ENCODE measurements at regions not wholly inside any gene's neighbourhood (a gene's known extent, or its start where the extent isn't known, plus 50 kb on each side); places are given as distances from the start of the nearest gene placed in this dataset.

DNA sequence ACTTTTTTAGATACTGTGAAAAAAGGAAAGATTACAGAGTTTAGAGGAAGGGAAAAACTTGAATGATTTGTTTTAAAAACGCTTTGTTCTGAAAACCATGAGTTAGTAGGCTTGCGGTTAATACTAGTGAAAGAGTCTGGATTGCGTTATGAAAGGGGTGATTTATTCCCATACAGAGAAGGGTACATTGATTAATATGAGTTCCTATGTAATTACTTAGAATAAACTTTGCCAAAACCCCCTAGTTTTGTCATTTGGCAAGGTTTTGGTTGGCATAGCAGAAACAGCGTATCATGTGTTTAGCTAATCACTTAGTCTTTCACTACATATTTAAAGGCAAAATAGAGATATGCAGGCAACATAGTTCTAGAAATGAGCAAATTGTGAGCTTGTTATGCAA lies 91.2 kb upstream of the POT1 start:
- no peaks in the 10 kb centered on the region for H3K9me3 ChIP-seq (ENCODE audit: control insufficient read depth in 3 of 3, low read length in 3 of 3)

DNA sequence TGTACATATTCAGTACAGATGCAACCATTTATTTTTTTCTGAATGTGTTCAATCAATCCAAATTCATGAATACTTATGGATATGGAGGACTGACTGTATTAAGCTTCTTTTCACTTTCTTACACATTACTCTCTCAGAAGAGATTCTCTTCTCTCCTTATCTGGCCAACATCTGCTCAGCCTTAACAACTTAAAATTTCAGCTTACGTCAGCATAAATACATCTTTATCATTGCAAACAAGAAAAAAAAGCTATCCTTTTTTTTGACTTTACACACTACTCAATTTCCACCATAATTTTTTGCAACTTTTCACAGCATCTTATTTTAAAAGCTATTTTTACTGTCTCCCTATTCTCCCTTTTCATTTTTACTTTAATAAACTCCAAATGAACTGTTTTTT lies 80.9 kb upstream of the POT1 start:
- no peaks in the 10 kb centered on the region for H3K27me3 ChIP-seq (ENCODE audit: control insufficient read depth in 3 of 3, insufficient read depth in 3 of 3, low read length in 3 of 3)
- H3K27ac ChIP-seq (ENCODE audit: low read depth, low read length): no peak overlapping the region
- H3K36me3 ChIP-seq (ENCODE audit: control insufficient read depth in 3 of 3, insufficient read depth in 3 of 3, low read length in 3 of 3): no peaks in the 10 kb centered on the region
- H3K9ac ChIP-seq (ENCODE audit: low read depth in 1 of 3, low read length in 3 of 3): no peak overlapping the region
- H3K4me1 ChIP-seq (ENCODE audit: control insufficient read depth in 3 of 3, insufficient read depth in 3 of 3, low read length in 3 of 3): no peaks in the 10 kb centered on the region
- H3K9me3 ChIP-seq (ENCODE audit: control insufficient read depth in 3 of 3, low read length in 3 of 3): no peaks in the 10 kb centered on the region
- no peak overlapping the region for H3K4me3 ChIP-seq (ENCODE audit: low read length in 3 of 3)

More for the DNA sequence above, 91.2 kb upstream of the POT1 start:
- no peaks in the 10 kb centered on the region for H3K36me3 ChIP-seq (ENCODE audit: control insufficient read depth in 3 of 3, insufficient read depth in 3 of 3, low read length in 3 of 3)
- H3K4me1 ChIP-seq (ENCODE audit: control insufficient read depth in 3 of 3, insufficient read depth in 3 of 3, low read length in 3 of 3): no peaks in the 10 kb centered on the region
- H3K4me3 ChIP-seq (ENCODE audit: low read length in 3 of 3): no peak overlapping the region
- no peak overlapping the region for H3K9ac ChIP-seq (ENCODE audit: low read depth in 1 of 3, low read length in 3 of 3)
- no peak overlapping the region for H3K27ac ChIP-seq (ENCODE audit: low read depth, low read length)
- no peaks in the 10 kb centered on the region for H3K27me3 ChIP-seq (ENCODE audit: control insufficient read depth in 3 of 3, insufficient read depth in 3 of 3, low read length in 3 of 3)

GRCh38 chr7:124996778-124997177 lies 67.2 kb upstream of the POT1 start:
- Histone ChIP-seq H3K27ac (ENCODE audit: low read depth, low read length) (no peak overlapping the region), H3K4me1 (ENCODE audit: control insufficient read depth in 3 of 3, insufficient read depth in 3 of 3, low read length in 3 of 3) (no peaks in the 10 kb centered on the region), H3K27me3 (ENCODE audit: control insufficient read depth in 3 of 3, insufficient read depth in 3 of 3, low read length in 3 of 3) (no peaks in the 10 kb centered on the region), H3K36me3 (ENCODE audit: control insufficient read depth in 3 of 3, insufficient read depth in 3 of 3, low read length in 3 of 3) (no peaks in the 10 kb centered on the region), H3K4me3 (ENCODE audit: low read length in 3 of 3) (no peak overlapping the region), H3K9ac (ENCODE audit: low read depth in 1 of 3, low read length in 3 of 3) (no peak overlapping the region), H3K9me3 (ENCODE audit: control insufficient read depth in 3 of 3, low read length in 3 of 3) (no peaks in the 10 kb centered on the region)

DNA sequence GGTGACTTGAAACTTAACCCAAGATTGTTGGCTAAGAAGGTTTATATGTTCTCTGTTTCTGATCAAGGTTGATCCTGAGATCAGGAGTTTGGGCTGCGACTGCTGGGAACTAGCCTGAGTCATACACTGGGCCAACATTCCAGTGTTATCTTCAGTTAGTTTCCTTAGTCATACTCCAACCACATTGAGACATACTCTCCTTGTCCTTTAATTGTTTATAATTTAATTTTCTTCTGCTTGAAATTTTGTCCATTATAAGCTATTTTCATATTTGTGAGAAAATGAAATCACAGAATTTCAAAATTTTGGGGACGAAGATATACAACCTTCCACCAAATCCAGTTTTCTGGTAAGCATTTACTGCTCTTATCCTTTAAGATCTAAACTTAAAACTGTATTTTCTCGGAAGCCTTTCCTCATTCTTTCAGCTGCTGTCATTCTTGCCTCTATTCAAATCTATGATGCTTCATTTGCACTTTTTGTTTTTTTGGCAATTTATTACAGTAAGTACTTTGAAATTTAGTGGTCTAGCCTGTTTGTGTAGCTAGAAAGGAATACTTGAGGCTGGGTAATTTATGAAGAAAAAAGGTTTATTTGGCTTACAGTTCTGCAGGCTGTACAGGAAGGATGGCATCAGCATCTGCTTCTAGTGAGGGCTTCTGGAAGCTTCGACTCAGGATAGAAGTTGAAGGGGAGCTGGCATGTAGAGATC lies 63.4 kb upstream of the POT1 start:
- Histone ChIP-seq H3K9me3 (ENCODE audit: control insufficient read depth in 3 of 3, low read length in 3 of 3) (no peaks in the 10 kb centered on the region), H3K36me3 (ENCODE audit: control insufficient read depth in 3 of 3, insufficient read depth in 3 of 3, low read length in 3 of 3) (no peaks in the 10 kb centered on the region), H3K4me3 (ENCODE audit: low read length in 3 of 3) (no peak overlapping the region), H3K9ac (ENCODE audit: low read depth in 1 of 3, low read length in 3 of 3) (no peak overlapping the region), H3K27me3 (ENCODE audit: control insufficient read depth in 3 of 3, insufficient read depth in 3 of 3, low read length in 3 of 3) (no peaks in the 10 kb centered on the region), H3K27ac (ENCODE audit: low read depth, low read length) (no peak overlapping the region), H3K4me1 (ENCODE audit: control insufficient read depth in 3 of 3, insufficient read depth in 3 of 3, low read length in 3 of 3) (no peaks in the 10 kb centered on the region)

DNA sequence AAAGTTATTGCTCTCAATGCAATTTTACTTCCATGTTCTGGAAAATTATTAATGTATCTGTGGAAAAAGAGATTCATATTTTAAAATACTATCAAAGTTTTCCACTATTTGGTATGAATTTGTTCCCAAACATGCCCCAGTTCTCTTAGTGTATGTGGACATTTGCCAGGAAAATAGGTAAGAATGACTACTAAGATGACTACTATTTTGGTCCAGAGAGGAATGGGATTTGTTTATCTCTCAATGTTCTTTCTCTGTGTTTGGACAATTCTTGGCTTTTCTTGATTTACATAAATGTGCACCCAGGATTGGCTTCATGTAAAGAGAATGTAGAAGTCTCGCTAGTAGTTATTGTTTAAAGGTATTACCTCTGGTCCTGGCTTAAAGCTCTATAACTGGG lies 60.3 kb upstream of the POT1 start:
- Histone ChIP-seq H3K4me1 (ENCODE audit: control insufficient read depth in 3 of 3, insufficient read depth in 3 of 3, low read length in 3 of 3) (no peaks in the 10 kb centered on the region), H3K27me3 (ENCODE audit: control insufficient read depth in 3 of 3, insufficient read depth in 3 of 3, low read length in 3 of 3) (no peaks in the 10 kb centered on the region), H3K27ac (ENCODE audit: low read depth, low read length) (no peak overlapping the region), H3K4me3 (ENCODE audit: low read length in 3 of 3) (no peak overlapping the region), H3K9ac (ENCODE audit: low read depth in 1 of 3, low read length in 3 of 3) (no peak overlapping the region), H3K36me3 (ENCODE audit: control insufficient read depth in 3 of 3, insufficient read depth in 3 of 3, low read length in 3 of 3) (no peaks in the 10 kb centered on the region), H3K9me3 (ENCODE audit: control insufficient read depth in 3 of 3, low read length in 3 of 3) (no peaks in the 10 kb centered on the region)
